HCT116 (cell line): ENCODE measurements at regions not wholly inside any gene's neighbourhood (a gene's known extent, or its start where the extent isn't known, plus 50 kb on each side); places are given as distances from the start of the nearest gene placed in this dataset.

Experiments
- ATAC-seq: fragments of 200-7000 bp; cut with Tn5 transposase; 2 replicates; pipeline ENCODE4 v1.9.1; 2020; ENCODE audit warnings: mild to moderate bottlenecking, moderate library complexity
- BruUV-seq: library from RNA; stranded (reverse); fragments of 400-500 nt; replicated peaks from 2 replicates; lab custom pipeline; 2021; lab: Mats Ljungman, UMichigan
- CTCF ChIA-PET: fragments of 300-600 bp; sonication (Branson Sonifier 250); formaldehyde crosslinking; loops from one replicate; lab custom pipeline; 2021; ENCODE audit warnings: antibody characterized with exemption; lab: Charles Lee
- POLR2A ChIA-PET: fragments of 300-600, 350-600 bp; sonication (Branson Sonifier 250); formaldehyde crosslinking; loops from one replicate; lab custom pipeline; 2021; ENCODE audit warnings: antibody characterized with exemption; lab: Charles Lee
- RAD21 ChIA-PET, 2 experiments: fragments of 300-600 bp; sonication (Branson Sonifier 250); formaldehyde crosslinking; loops; one replicate each; lab custom pipeline; 2023; ENCODE audit warnings: low total read pairs in 2 of 2; ENCODE audit not compliant: uncharacterized antibody in 2 of 2, unreplicated experiment in 2 of 2, low non-redundant PET in 1 of 2; lab: Charles Lee
- DNase-seq: peaks from one replicate; pipeline ENCODE4 v3.0.0-alpha.2; 2010; ENCODE audit warnings: low read depth, low spot score
- H2AFZ ChIP-seq: fragments of 200-600 bp; shearing (Covaris generic), sonication (generic); 2 replicates; pipeline ENCODE4 v1.6.1; 2017; ENCODE audit warnings: low read depth, mixed run types, mixed read lengths, antibody characterized with exemption, low read length; ENCODE audit not compliant: poor library complexity, severe bottlenecking
- H3K27ac ChIP-seq: 2 replicates; pipeline ENCODE4 v1.5.1; 2012; ENCODE audit warnings: low read depth, low read length
- H3K27me3 ChIP-seq: fragments of 200-600 bp; sonication (generic); 2 replicates; pipeline ENCODE4 v1.6.1; 2016; ENCODE audit warnings: mixed run types, low read length, mixed read lengths; ENCODE audit not compliant: insufficient read depth
- H3K36me3 ChIP-seq, 2 experiments: fragments of 200-500 bp in 1 of 2; fragments of 200-600 bp in 1 of 2; sonication (Bioruptor generic) in 1 of 2; sonication (generic) in 1 of 2; 2 replicates each; pipeline versions ENCODE4 v1.5.1 to v1.6.1; 2014 to 2016; ENCODE audit warnings: low read length in 2 of 2, inconsistent platforms in 1 of 2, mixed read lengths in 1 of 2, mixed run types in 1 of 2; ENCODE audit not compliant: insufficient read depth in 2 of 2, control insufficient read depth in 1 of 2
- H3K4me1 ChIP-seq, 2 experiments: fragments of 200-600 bp in 1 of 2; sonication (generic) in 1 of 2; 2 replicates each; pipeline versions ENCODE4 v1.5.1 to v1.6.1; 2012 to 2017; ENCODE audit warnings: low read length in 2 of 2, inconsistent platforms in 1 of 2, mild to moderate bottlenecking in 1 of 2, mixed read lengths in 1 of 2, mixed run types in 1 of 2, moderate library complexity in 1 of 2; ENCODE audit not compliant: insufficient read depth in 2 of 2, control insufficient read depth in 1 of 2
- H3K4me2 ChIP-seq: fragments of 200-600 bp; sonication (generic); 2 replicates; pipeline ENCODE4 v1.6.1; 2017; ENCODE audit warnings: mixed run types, low read length, mixed read lengths
- H3K4me3 ChIP-seq, 2 experiments: fragments of 200-600 bp in 1 of 2; sonication (generic) in 1 of 2; replicated peaks in 1 of 2; 2 replicates each; pipeline ENCODE4 v1.5.1; 2011 to 2016; ENCODE audit warnings: low read length in 2 of 2, control low read depth in 1 of 2, low read depth in 1 of 2, mild to moderate bottlenecking in 1 of 2, mixed read lengths in 1 of 2, mixed run types in 1 of 2
- H3K79me2 ChIP-seq: fragments of 200-600 bp; sonication (generic); 2 replicates; pipeline ENCODE4 v1.6.1; 2017; ENCODE audit warnings: mild to moderate bottlenecking, mixed run types, low read length, moderate library complexity, mixed read lengths; ENCODE audit not compliant: insufficient read depth
- H3K9ac ChIP-seq: fragments of 200-600 bp; sonication (generic); 2 replicates; pipeline ENCODE4 v1.6.1; 2016; ENCODE audit warnings: low read length, mixed read lengths
- H3K9me2 ChIP-seq: fragments of 200-600 bp; sonication (generic), shearing (Covaris generic); 2 replicates; pipeline ENCODE4 v1.6.1; 2017; ENCODE audit warnings: mixed run types, mild to moderate bottlenecking, moderate library complexity; ENCODE audit not compliant: insufficient read depth
- H3K9me3 ChIP-seq, 2 experiments: fragments of 200-500 bp in 1 of 2; fragments of 200-600 bp in 1 of 2; sonication (Bioruptor generic) in 1 of 2; sonication (generic) in 1 of 2; 2 replicates each; pipeline ENCODE4 v1.6.1; 2014 to 2017; ENCODE audit warnings: low read length in 2 of 2, mixed read lengths in 2 of 2, inconsistent platforms in 1 of 2, low read depth in 1 of 2, mild to moderate bottlenecking in 1 of 2, mixed run types in 1 of 2, moderate library complexity in 1 of 2; ENCODE audit not compliant: control insufficient read depth in 1 of 2, insufficient read depth in 1 of 2
- H4K20me1 ChIP-seq: fragments of 200-600 bp; sonication (generic), shearing (Covaris generic); 2 replicates; pipeline ENCODE4 v1.6.1; 2017; ENCODE audit warnings: mixed run types, mild to moderate bottlenecking, moderate library complexity; ENCODE audit not compliant: insufficient read depth
- ATF3 ChIP-seq: IDR thresholded peaks from 2 replicates; pipeline ENCODE4 v1.6.1; 2012
- CBX3 ChIP-seq: IDR thresholded peaks from 2 replicates; pipeline ENCODE4 v1.6.1; 2012; ENCODE audit warnings: low read depth
- CTCF ChIP-seq, 3 experiments: fragments of 200-600 bp in 1 of 3; sonication (generic) in 1 of 3; IDR thresholded peaks in 2 of 3; conservative IDR thresholded peaks in 1 of 3; 2 replicates each; pipeline ENCODE4 v1.5.1; 2012 to 2017; ENCODE audit warnings: low read depth in 2 of 3, low read length in 2 of 3, antibody characterized with exemption in 1 of 3, borderline replicate concordance in 1 of 3, control low read depth in 1 of 3, mild to moderate bottlenecking in 1 of 3, mixed read lengths in 1 of 3, mixed run types in 1 of 3, moderate library complexity in 1 of 3; ENCODE audit not compliant: insufficient read depth in 1 of 3
- EGR1 ChIP-seq: IDR thresholded peaks from 2 replicates; pipeline ENCODE4 v1.6.1; 2012; ENCODE audit warnings: low read depth
- EZH2 ChIP-seq: fragments of 200-600 bp; sonication (generic); IDR thresholded peaks from 2 replicates; pipeline ENCODE4 v1.6.1; 2017; ENCODE audit warnings: antibody characterized with exemption, mixed run types
- EZH2phosphoT487 ChIP-seq: fragments of 200-600 bp; IDR thresholded peaks from 2 replicates; pipeline ENCODE4 v1.6.1; 2018; ENCODE audit warnings: antibody characterized with exemption, borderline replicate concordance
- FOSL1 ChIP-seq: IDR thresholded peaks from 2 replicates; pipeline ENCODE4 v1.6.1; 2012; ENCODE audit warnings: low read depth
- POLR2AphosphoS5 ChIP-seq: IDR thresholded peaks from 2 replicates; pipeline ENCODE4 v1.6.1; 2011; ENCODE audit warnings: mild to moderate bottlenecking, low read depth, low read length, moderate library complexity
- RAD21 ChIP-seq: IDR thresholded peaks from 2 replicates; pipeline ENCODE4 v1.6.1; 2012; ENCODE audit warnings: low read depth, mild to moderate bottlenecking
- SP1 ChIP-seq: IDR thresholded peaks from 2 replicates; pipeline ENCODE4 v1.6.1; 2012; ENCODE audit warnings: low read depth
- SRF ChIP-seq: IDR thresholded peaks from 2 replicates; pipeline ENCODE4 v1.6.1; 2012; ENCODE audit warnings: low read depth
- TCF7L2 ChIP-seq: IDR thresholded peaks from 2 replicates; pipeline ENCODE4 v1.7.0; 2011; ENCODE audit warnings: borderline replicate concordance, inconsistent platforms; ENCODE audit not compliant: insufficient read depth, insufficient read length; ENCODE audit errors: extremely low read depth
- intact Hi-C: fragments of 100-400 bp; cut with micrococcal nuclease; formaldehyde crosslinking; loops from 2 replicates; pipeline ENCODE4 v1.10.0; 2022
- TF ChIP-seq, protein P1 (sequence below): IDR thresholded peaks from 2 replicates; pipeline ENCODE4 v1.6.1; 2011; ENCODE audit warnings: mild to moderate bottlenecking, low read length, moderate library complexity; ENCODE audit not compliant: insufficient replicate concordance; ENCODE audit errors: extremely low read depth

- TF ChIP-seq SRF (no peak), ATF3 (no peak), EZH2 (no peak), TCF7L2 (no peak), EZH2phosphoT487 (no peak), SP1 (no peak), CTCF (IDR thresholded peaks at IDR 0.05 in 2 of 3, conservative IDR thresholded peaks at IDR 0.05 in 1 of 3; ENCODE audit: borderline replicate concordance in 1 of 3, insufficient read depth in 1 of 3, low read depth in 2 of 3, low read length in 2 of 3) (no peak), EGR1 (no peak), RAD21 (no peak), CBX3 (no peak), FOSL1 (no peak), POLR2AphosphoS5 (no peak)
- TF ChIP-seq, protein P1, sequence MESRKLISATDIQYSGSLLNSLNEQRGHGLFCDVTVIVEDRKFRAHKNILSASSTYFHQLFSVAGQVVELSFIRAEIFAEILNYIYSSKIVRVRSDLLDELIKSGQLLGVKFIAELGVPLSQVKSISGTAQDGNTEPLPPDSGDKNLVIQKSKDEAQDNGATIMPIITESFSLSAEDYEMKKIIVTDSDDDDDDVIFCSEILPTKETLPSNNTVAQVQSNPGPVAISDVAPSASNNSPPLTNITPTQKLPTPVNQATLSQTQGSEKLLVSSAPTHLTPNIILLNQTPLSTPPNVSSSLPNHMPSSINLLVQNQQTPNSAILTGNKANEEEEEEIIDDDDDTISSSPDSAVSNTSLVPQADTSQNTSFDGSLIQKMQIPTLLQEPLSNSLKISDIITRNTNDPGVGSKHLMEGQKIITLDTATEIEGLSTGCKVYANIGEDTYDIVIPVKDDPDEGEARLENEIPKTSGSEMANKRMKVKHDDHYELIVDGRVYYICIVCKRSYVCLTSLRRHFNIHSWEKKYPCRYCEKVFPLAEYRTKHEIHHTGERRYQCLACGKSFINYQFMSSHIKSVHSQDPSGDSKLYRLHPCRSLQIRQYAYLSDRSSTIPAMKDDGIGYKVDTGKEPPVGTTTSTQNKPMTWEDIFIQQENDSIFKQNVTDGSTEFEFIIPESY: no peak
- ChIA-PET CTCF (interaction anchor here (0.7 kb wide), 1 partner anchor 23 kb away, joined by 4 read pairs; no protein-coding TSS in a partner anchor), POLR2A (no interaction called here), RAD21 (no interaction called here)
- peaks cover 78% of the 10 kb centered on the region for H3K79me2 ChIP-seq
- no peak overlapping the region for H3K4me2 ChIP-seq
- no peaks in the 10 kb centered on the region for H3K27me3 ChIP-seq
- H4K20me1 ChIP-seq: no peaks in the 10 kb centered on the region
- H3K9me3 ChIP-seq: no peaks in the 10 kb centered on the region
- H3K9me2 ChIP-seq: no peaks in the 10 kb centered on the region
- peaks cover 6 to 7% of the 10 kb centered on the region in 2 experiments; a peak in 3 of 4 replicates for H3K4me1 ChIP-seq
- ATAC-seq (no peak), DNase-seq (no peak)
- H3K27ac ChIP-seq: no peak overlapping the region
- H2AFZ ChIP-seq: no peak overlapping the region
- H3K4me3 ChIP-seq: no peak overlapping the region
- no TSS peak for BruUV-seq
- intact Hi-C loops: no loop called here
- no peak overlapping the region for H3K9ac ChIP-seq
- peaks cover 0 to 3% of the 10 kb centered on the region in 2 experiments; a peak in 1 of 4 replicates for H3K36me3 ChIP-seq
Observed at GRCh38 chr11:129268371-129268770, 76.2 kb upstream of the ARHGAP32 start.
